ENCODE measurements at regions not wholly inside any gene's neighbourhood (a gene's known extent, or its start where the extent isn't known, plus 50 kb on each side); places are given as distances from the start of the nearest gene placed in this dataset.

- TF ChIP-seq ZNF558 (CRISPR knock-in tag; IDR thresholded peaks at IDR 0.05; ENCODE audit: borderline replicate concordance) (no peak), ZNF619 (CRISPR knock-in tag; IDR thresholded peaks at IDR 0.05) (no peak), KLF11 (CRISPR knock-in tag; IDR thresholded peaks at IDR 0.05) (no peak), DNMT1 (CRISPR knock-in tag; IDR thresholded peaks at IDR 0.05) (no peak), ZNF264 (CRISPR knock-in tag; IDR thresholded peaks at IDR 0.05) (no peak), FLYWCH1 (CRISPR knock-in tag; IDR thresholded peaks at IDR 0.05) (no peak), ATF1 (CRISPR knock-in tag; IDR thresholded peaks at IDR 0.05) (no peak), ZFP1 (CRISPR knock-in tag; IDR thresholded peaks at IDR 0.05) (no peak), ZNF121 (CRISPR knock-in tag; IDR thresholded peaks at IDR 0.05) (no peak), ZNF20 (CRISPR knock-in tag; IDR thresholded peaks at IDR 0.05) (no peak), MNT (IDR thresholded peaks at IDR 0.05) (no peak), ZNF776 (CRISPR knock-in tag; IDR thresholded peaks at IDR 0.05) (no peak), MTA3 (CRISPR knock-in tag; IDR thresholded peaks at IDR 0.05) (no peak), IRF2 (CRISPR knock-in tag; IDR thresholded peaks at IDR 0.05) (no peak), PAX8 (CRISPR knock-in tag; IDR thresholded peaks at IDR 0.05; ENCODE audit: borderline replicate concordance) (no peak), MEF2D (CRISPR knock-in tag; IDR thresholded peaks at IDR 0.05) (no peak), SMC3 (IDR thresholded peaks at IDR 0.05; ENCODE audit: low read length) (no peak), NAIF1 (CRISPR knock-in tag; IDR thresholded peaks at IDR 0.05; ENCODE audit: borderline replicate concordance) (no peak), FOXO1 (CRISPR knock-in tag; IDR thresholded peaks at IDR 0.05) (no peak), RCOR2 (CRISPR knock-in tag; IDR thresholded peaks at IDR 0.05) (no peak)
- no peak overlapping the region for H3K27ac ChIP-seq (ENCODE audit: extremely low read length, insufficient read depth, low read length)
- POLR2A ChIA-PET, result interaction anchor here (0.8 kb wide), 1 partner anchor 12 kb away, joined by 3 read pairs; no protein-coding TSS in a partner anchor
- no peak overlapping the region for H2AFZ ChIP-seq (ENCODE audit: low read length)
- no peaks in the 10 kb centered on the region for H4K20me1 ChIP-seq (ENCODE audit: insufficient read depth, low read length)
- no peaks in the 10 kb centered on the region for H3K4me1 ChIP-seq (ENCODE audit: insufficient read depth, low read length)
- no peaks in the 10 kb centered on the region for H3K36me3 ChIP-seq (replicated peaks in 1 of 2; ENCODE audit: control insufficient read depth in 1 of 2, insufficient read depth in 2 of 2, low read length in 2 of 2)
- H3K79me2 ChIP-seq (ENCODE audit: insufficient read depth, low read length), result no peaks in the 10 kb centered on the region
- 94% methylated on average over 4 of the region's 4 CpGs for WGBS (ENCODE audit: low lambda C conversion rate)
- H3K9ac ChIP-seq (ENCODE audit: insufficient read depth, low read depth, low read length), result no peak overlapping the region
- no peak overlapping the region for H3K4me2 ChIP-seq (ENCODE audit: low read depth, low read length)
- FAIRE-seq, result no peak
- BruUV-seq (replicated peaks), result no TSS peak
- in situ Hi-C loops (cut with HindIII; ENCODE audit: extremely low pct_ligation_motif_present, low pct_unique_long_range_greater_than_20kb), result no loop called here
- intact Hi-C loops (cut with micrococcal nuclease; ENCODE audit: unreplicated experiment), result no loop called here
- no peak overlapping the region for H3K4me3 ChIP-seq (replicated peaks in 1 of 3; ENCODE audit: insufficient read depth in 1 of 3, low read depth in 2 of 3, low read length in 3 of 3)
- no peaks in the 10 kb centered on the region; a peak in 1 of 5 replicates for H3K27me3 ChIP-seq (ENCODE audit: control insufficient read depth in 1 of 2, insufficient read depth in 2 of 2, low read length in 2 of 2)
- H3K9me3 ChIP-seq (ENCODE audit: low read length), result no peaks in the 10 kb centered on the region
- no peak for DNase-seq (ENCODE audit: low spot score)
- CTCF ChIA-PET (ENCODE audit: low intra/inter-chr PET ratio, low total read pairs), result no interaction called here
- ATAC-seq, result no peak
Measured at GRCh38 chr6:87851674-87852299, 149.8 kb upstream of the AKIRIN2 start.
